Vagina (tissue), 2 donors: ENCODE measurements at regions not wholly inside any gene's neighbourhood (a gene's known extent, or its start where the extent isn't known, plus 50 kb on each side); places are given as distances from the start of the nearest gene placed in this dataset.

Source experiments
- POLR2AphosphoS5 ChIP-seq, 2 donors: sonication (generic); formaldehyde crosslinking; IDR thresholded peaks; one replicate each; pipeline ENCODE4 v1.9.0; 2017; ENCODE audit warnings: antibody characterized with exemption in 2 of 2, mild to moderate bottlenecking in 2 of 2, low read depth in 1 of 2; ENCODE audit not compliant: insufficient read depth in 1 of 2
- TF ChIP-seq, protein P1 (sequence below), 3 experiments: fragments of 450-650 bp in 2 of 3; fragments of 200-600 bp in 1 of 3; sonication (generic) in 1 of 3; IDR thresholded peaks; one replicate each; pipeline ENCODE4 v1.5.1; 2017 to 2019; ENCODE audit warnings: antibody characterized with exemption in 3 of 3, mild to moderate bottlenecking in 2 of 3, moderate library complexity in 2 of 3

DNA sequence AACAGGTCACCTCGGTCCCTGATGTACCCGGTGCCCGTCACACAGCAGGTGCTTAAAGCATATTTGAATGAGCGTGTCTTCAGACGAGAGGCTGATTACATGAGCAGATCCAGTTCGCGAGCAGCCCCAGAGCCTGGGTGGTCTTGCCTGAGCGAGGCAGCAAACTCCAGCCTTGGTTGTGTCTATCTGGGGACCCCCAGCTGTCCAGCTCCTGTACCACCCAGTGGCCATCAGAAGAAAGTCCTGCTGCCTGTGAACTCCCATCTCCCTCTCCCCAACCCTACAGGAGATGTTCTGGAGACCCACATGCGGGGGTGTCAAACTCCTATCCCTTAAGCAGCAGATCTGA lies 174.2 kb downstream of the PHETA1 start:
- no peak for TF ChIP-seq POLR2AphosphoS5 (IDR thresholded peaks at IDR 0.05; ENCODE audit: insufficient read depth in 1 of 2, low read depth in 1 of 2)
- TF ChIP-seq, protein P1, sequence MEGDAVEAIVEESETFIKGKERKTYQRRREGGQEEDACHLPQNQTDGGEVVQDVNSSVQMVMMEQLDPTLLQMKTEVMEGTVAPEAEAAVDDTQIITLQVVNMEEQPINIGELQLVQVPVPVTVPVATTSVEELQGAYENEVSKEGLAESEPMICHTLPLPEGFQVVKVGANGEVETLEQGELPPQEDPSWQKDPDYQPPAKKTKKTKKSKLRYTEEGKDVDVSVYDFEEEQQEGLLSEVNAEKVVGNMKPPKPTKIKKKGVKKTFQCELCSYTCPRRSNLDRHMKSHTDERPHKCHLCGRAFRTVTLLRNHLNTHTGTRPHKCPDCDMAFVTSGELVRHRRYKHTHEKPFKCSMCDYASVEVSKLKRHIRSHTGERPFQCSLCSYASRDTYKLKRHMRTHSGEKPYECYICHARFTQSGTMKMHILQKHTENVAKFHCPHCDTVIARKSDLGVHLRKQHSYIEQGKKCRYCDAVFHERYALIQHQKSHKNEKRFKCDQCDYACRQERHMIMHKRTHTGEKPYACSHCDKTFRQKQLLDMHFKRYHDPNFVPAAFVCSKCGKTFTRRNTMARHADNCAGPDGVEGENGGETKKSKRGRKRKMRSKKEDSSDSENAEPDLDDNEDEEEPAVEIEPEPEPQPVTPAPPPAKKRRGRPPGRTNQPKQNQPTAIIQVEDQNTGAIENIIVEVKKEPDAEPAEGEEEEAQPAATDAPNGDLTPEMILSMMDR (IDR thresholded peaks at IDR 0.05) = no peak
